ENCODE measurements at regions not wholly inside any gene's neighbourhood (a gene's known extent, or its start where the extent isn't known, plus 50 kb on each side); places are given as distances from the start of the nearest gene placed in this dataset.

- TF ChIP-seq CTCF (IDR thresholded peaks at IDR 0.05; ENCODE audit: low read length): no peak
- no peak for TF ChIP-seq EZH2 (IDR thresholded peaks at IDR 0.05; ENCODE audit: borderline replicate concordance, low read length)
These were observed 112.6 kb upstream of the SPTLC3 start for GRCh38 chr20:12896180-12896579.
